Left ventricle myocardium inferior (tissue), 1 donor: ENCODE measurements at regions not wholly inside any gene's neighbourhood (a gene's known extent, or its start where the extent isn't known, plus 50 kb on each side); places are given as distances from the start of the nearest gene placed in this dataset.
"Not testable (repeated sequence)": the region's sequence is repeated elsewhere in the genome, so short reads cannot be mapped to it uniquely, and the experiment has no call there.

Experiments
- DNase-seq: peaks from one replicate; pipeline ENCODE4 v3.0.0-alpha.2; 2020
- H3K27ac ChIP-seq: fragments of 200-600 bp; replicated peaks from 2 replicates; pipeline ENCODE4 v1.8.0; 2021
- H3K27me3 ChIP-seq: fragments of 200-600 bp; 2 replicates; pipeline ENCODE4 v1.8.0; 2021; ENCODE audit warnings: low read depth
- H3K36me3 ChIP-seq: fragments of 200-600 bp; 2 replicates; pipeline ENCODE4 v1.8.0; 2021
- H3K4me1 ChIP-seq: fragments of 200-600 bp; 2 replicates; pipeline ENCODE4 v1.8.0; 2021
- H3K4me3 ChIP-seq: fragments of 200-600 bp; 2 replicates; pipeline ENCODE4 v1.8.0; 2021; ENCODE audit warnings: mild to moderate bottlenecking, moderate library complexity
- H3K9me3 ChIP-seq: fragments of 200-600 bp; replicated peaks from 2 replicates; pipeline ENCODE4 v1.8.0; 2021
- CTCF ChIP-seq: fragments of 200-600 bp; IDR thresholded peaks from 2 replicates; pipeline ENCODE4 v1.8.0; 2021; ENCODE audit warnings: antibody characterized with exemption, mild to moderate bottlenecking, borderline replicate concordance
- intact Hi-C: fragments of 100-400 bp; cut with micrococcal nuclease; formaldehyde crosslinking; loops from one replicate; pipeline ENCODE4 v1.11.0; 2022
- donor health status: DM: no; HTN: yes; CAD: no; lungs with severe emphysema.

GRCh38 chr4:4948370-4948769 lies 70.9 kb downstream of the CYTL1 start:
- H3K4me3 ChIP-seq = no peak overlapping the region
- peaks cover 37% of the 10 kb centered on the region for H3K27me3 ChIP-seq
- no peaks in the 10 kb centered on the region for H3K4me1 ChIP-seq
- H3K36me3 ChIP-seq = no peaks in the 10 kb centered on the region
- H3K9me3 ChIP-seq = peaks cover 11% of the 10 kb centered on the region
- no peak for TF ChIP-seq CTCF
- intact Hi-C loops = no loop called here
- DNase-seq = no peak
- H3K27ac ChIP-seq = no peak overlapping the region

- intact Hi-C loops = no loop called here
- Histone ChIP-seq H3K4me1 (no peaks in the 10 kb centered on the region), H3K9me3 (peaks cover 18% of the 10 kb centered on the region), H3K27ac (no peak overlapping the region), H3K4me3 (no peak overlapping the region), H3K36me3 (no peaks in the 10 kb centered on the region), H3K27me3 (peaks cover 17% of the 10 kb centered on the region)
- TF ChIP-seq CTCF = no peak
- no peak for DNase-seq
Measured at GRCh38 chr4:4950561-4951290, 68.5 kb downstream of the CYTL1 start.

GRCh38 chr4:4952273-4952672 lies 67.0 kb downstream of the CYTL1 start:
- H3K36me3 ChIP-seq = no peaks in the 10 kb centered on the region
- DNase-seq = no peak
- H3K27me3 ChIP-seq = peaks cover 12% of the 10 kb centered on the region
- H3K27ac ChIP-seq = no peak overlapping the region
- H3K9me3 ChIP-seq = peaks cover 18% of the 10 kb centered on the region
- no peaks in the 10 kb centered on the region for H3K4me1 ChIP-seq
- TF ChIP-seq CTCF = no peak
- intact Hi-C loops = no loop called here
- no peak overlapping the region for H3K4me3 ChIP-seq

GRCh38 chr4:4959344-4960074 lies 59.7 kb downstream of the CYTL1 start:
- H3K27ac ChIP-seq, H3K4me3 ChIP-seq, H3K27me3 ChIP-seq, intact Hi-C loops, DNase-seq, H3K36me3 ChIP-seq, H3K4me1 ChIP-seq: not testable (repeated sequence)
- H3K9me3 ChIP-seq = peaks cover 49% of the 10 kb centered on the region

- Histone ChIP-seq H3K4me1 (no peaks in the 10 kb centered on the region), H3K27me3 (peaks cover 3% of the 10 kb centered on the region), H3K9me3 (peaks cover 56% of the 10 kb centered on the region), H3K4me3 (no peak overlapping the region), H3K36me3 (no peaks in the 10 kb centered on the region), H3K27ac (no peak overlapping the region)
- no peak for DNase-seq
- TF ChIP-seq CTCF = no peak
- intact Hi-C loops = no loop called here
Measured at GRCh38 chr4:4960574-4960973, 58.7 kb downstream of the CYTL1 start.

GRCh38 chr4:4961936-4962335 lies 57.3 kb downstream of the CYTL1 start:
- no peak for TF ChIP-seq CTCF
- no peaks in the 10 kb centered on the region for H3K4me1 ChIP-seq
- no peak for DNase-seq
- H3K27me3 ChIP-seq = peaks cover 3% of the 10 kb centered on the region
- peaks cover 56% of the 10 kb centered on the region for H3K9me3 ChIP-seq
- no peak overlapping the region for H3K4me3 ChIP-seq
- no peaks in the 10 kb centered on the region for H3K36me3 ChIP-seq
- intact Hi-C loops = no loop called here
- H3K27ac ChIP-seq = no peak overlapping the region
